Activated CD8-positive, alpha-beta T cell treated with anti-CD3 and anti-CD28 coated beads for 36 hours (primary cell): ENCODE measurements at regions not wholly inside any gene's neighbourhood (a gene's known extent, or its start where the extent isn't known, plus 50 kb on each side); places are given as distances from the start of the nearest gene placed in this dataset.

Experiments
- ATAC-seq: fragments of 200-7000 bp; cut with Tn5 transposase; one replicate; pipeline ENCODE4 v1.10.0; 2021; ENCODE audit warnings: mild to moderate bottlenecking, moderate library complexity
- CTCF ChIA-PET: fragments of 350-600 bp; sonication (Branson Sonifier 250); formaldehyde crosslinking; loops from one replicate; lab custom pipeline; 2021; ENCODE audit warnings: antibody characterized with exemption; lab: Charles Lee
- POLR2A ChIA-PET: fragments of 350-600 bp; sonication (Branson Sonifier 250); formaldehyde crosslinking; loops from one replicate; lab custom pipeline; 2021; ENCODE audit warnings: antibody characterized with exemption; lab: Charles Lee
- DNase-seq: peaks from one replicate; pipeline ENCODE4 v3.0.0-alpha.2; 2020
- H3K27ac Mint-ChIP-seq: one replicate; pipeline ENCODE4 v1.8.0; 2021; ENCODE audit warnings: mild to moderate bottlenecking, mixed read lengths
- H3K27me3 Mint-ChIP-seq: one replicate; pipeline ENCODE4 v1.8.0; 2021; ENCODE audit warnings: mixed read lengths
- H3K36me3 Mint-ChIP-seq: one replicate; pipeline ENCODE4 v1.8.0; 2021; ENCODE audit warnings: low read depth, mixed read lengths
- H3K4me1 Mint-ChIP-seq: one replicate; pipeline ENCODE4 v1.8.0; 2021; ENCODE audit warnings: low read depth, mixed read lengths
- H3K4me3 Mint-ChIP-seq: one replicate; pipeline ENCODE4 v1.8.0; 2021; ENCODE audit warnings: mild to moderate bottlenecking, moderate library complexity, mixed read lengths
- H3K9me3 Mint-ChIP-seq: one replicate; pipeline ENCODE4 v1.8.0; 2021; ENCODE audit warnings: mixed read lengths
- intact Hi-C: fragments of 100-400 bp; cut with micrococcal nuclease; formaldehyde crosslinking; loops from one replicate; pipeline ENCODE4 v1.10.0; 2022
- TF ChIP-seq, protein P1 (sequence below): fragments of 200-600 bp; IDR thresholded peaks from one replicate; pipeline ENCODE4 v1.8.0; 2022; ENCODE audit warnings: antibody characterized with exemption, mild to moderate bottlenecking

DNA sequence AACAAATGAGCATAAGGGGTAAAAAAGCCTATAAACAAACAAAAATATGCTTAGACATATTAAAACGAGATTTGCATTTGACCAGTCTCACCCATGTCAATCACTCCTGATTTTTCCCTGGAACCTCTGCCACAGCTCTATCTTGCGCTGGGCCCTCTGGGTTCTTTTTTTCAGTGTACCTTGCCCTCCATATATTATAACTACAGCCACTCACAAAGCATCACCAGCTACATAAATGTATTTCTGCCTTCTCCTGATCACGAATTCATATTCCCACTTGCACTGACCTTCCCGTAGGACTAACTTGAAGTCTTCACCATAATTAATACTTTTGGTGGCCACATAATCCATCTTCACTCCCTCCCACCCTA lies 395.6 kb upstream of the ROBO2 start:
- CTCF ChIA-PET, result no interaction called here
- TF ChIP-seq, protein P1, sequence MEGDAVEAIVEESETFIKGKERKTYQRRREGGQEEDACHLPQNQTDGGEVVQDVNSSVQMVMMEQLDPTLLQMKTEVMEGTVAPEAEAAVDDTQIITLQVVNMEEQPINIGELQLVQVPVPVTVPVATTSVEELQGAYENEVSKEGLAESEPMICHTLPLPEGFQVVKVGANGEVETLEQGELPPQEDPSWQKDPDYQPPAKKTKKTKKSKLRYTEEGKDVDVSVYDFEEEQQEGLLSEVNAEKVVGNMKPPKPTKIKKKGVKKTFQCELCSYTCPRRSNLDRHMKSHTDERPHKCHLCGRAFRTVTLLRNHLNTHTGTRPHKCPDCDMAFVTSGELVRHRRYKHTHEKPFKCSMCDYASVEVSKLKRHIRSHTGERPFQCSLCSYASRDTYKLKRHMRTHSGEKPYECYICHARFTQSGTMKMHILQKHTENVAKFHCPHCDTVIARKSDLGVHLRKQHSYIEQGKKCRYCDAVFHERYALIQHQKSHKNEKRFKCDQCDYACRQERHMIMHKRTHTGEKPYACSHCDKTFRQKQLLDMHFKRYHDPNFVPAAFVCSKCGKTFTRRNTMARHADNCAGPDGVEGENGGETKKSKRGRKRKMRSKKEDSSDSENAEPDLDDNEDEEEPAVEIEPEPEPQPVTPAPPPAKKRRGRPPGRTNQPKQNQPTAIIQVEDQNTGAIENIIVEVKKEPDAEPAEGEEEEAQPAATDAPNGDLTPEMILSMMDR, result no peak
- H3K9me3 Mint-ChIP-seq, result peaks cover 6% of the 10 kb centered on the region

DNA sequence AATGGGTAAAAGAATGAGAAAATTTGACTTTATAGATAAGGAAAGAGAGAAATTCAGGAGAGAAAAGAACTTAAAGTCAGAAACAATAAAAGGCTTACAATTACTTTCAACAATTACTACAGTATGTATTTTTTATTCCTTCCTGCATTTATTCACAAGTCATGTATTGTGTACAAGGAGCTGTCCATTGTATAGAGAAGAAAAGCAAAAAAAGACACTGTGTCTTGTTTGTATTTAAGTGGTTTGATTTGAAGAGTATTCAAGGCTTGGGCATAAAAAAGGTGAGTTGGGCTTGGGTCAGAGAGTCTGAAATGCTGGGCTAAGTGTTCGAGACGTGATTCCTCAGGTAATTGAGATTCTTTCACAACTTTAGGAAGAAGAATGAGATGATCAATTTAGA lies 394.2 kb upstream of the ROBO2 start:
- intact Hi-C loops, result no loop called here
- no peak overlapping the region for H3K4me3 Mint-ChIP-seq
- TF ChIP-seq, protein P1, result no peak
- no peak overlapping the region for H3K27ac Mint-ChIP-seq
- POLR2A ChIA-PET, result no interaction called here
- H3K27me3 Mint-ChIP-seq, result no peaks in the 10 kb centered on the region
- no peak for DNase-seq
- H3K36me3 Mint-ChIP-seq, result no peaks in the 10 kb centered on the region
- no peak for ATAC-seq
- CTCF ChIA-PET, result no interaction called here
- no peaks in the 10 kb centered on the region for H3K4me1 Mint-ChIP-seq
- H3K9me3 Mint-ChIP-seq, result peaks cover 6% of the 10 kb centered on the region

More for the DNA sequence above, 395.6 kb upstream of the ROBO2 start:
- no peak overlapping the region for H3K4me3 Mint-ChIP-seq
- no peaks in the 10 kb centered on the region for H3K27me3 Mint-ChIP-seq
- POLR2A ChIA-PET, result no interaction called here
- H3K4me1 Mint-ChIP-seq, result no peaks in the 10 kb centered on the region
- H3K27ac Mint-ChIP-seq, result no peak overlapping the region
- H3K36me3 Mint-ChIP-seq, result no peaks in the 10 kb centered on the region
- DNase-seq (no peak), ATAC-seq (no peak)
- intact Hi-C loops, result no loop called here

DNA sequence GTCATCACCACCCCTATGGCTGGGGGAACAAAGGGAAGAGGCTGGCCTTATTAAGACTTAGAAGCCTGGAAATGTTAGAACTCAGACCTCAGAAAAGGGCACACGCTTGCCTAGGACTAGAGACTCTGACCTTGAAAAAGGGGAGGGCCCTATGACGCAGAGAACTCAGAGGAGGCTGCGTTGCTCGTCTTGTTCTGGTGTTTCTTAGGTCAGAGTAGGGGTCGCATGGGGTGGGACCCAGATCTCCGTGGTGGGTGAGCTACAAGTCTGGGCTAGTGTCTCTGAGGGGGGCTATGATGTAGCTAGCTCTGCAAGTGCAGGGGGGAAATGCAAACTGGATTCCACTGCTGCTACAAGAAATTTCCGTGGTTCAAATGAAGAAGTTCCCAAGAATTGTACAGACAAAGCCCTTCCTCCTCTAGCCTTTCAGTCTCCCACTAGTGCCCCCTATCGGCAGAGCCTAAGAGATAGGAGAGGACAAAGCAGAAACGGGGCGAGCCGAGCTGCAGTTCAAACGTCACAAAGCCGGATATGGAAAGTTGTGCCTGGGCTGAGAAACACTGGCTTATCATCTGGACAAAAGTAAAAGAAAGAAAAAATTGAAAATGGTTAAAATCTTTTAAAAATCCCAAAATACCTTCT lies 392.9 kb upstream of the ROBO2 start:
- peaks cover 9% of the 10 kb centered on the region for H3K9me3 Mint-ChIP-seq
- TF ChIP-seq, protein P1, result peak; percentile 12
- no peak overlapping the region for H3K27ac Mint-ChIP-seq
- no peaks in the 10 kb centered on the region for H3K27me3 Mint-ChIP-seq
- CTCF ChIA-PET, result interaction anchor here (0.9 kb wide), 1 partner anchor 90 kb away, joined by 3 read pairs; no protein-coding TSS in a partner anchor
- POLR2A ChIA-PET, result no interaction called here
- intact Hi-C loops, result no loop called here
- H3K4me3 Mint-ChIP-seq, result no peak overlapping the region
- no peaks in the 10 kb centered on the region for H3K4me1 Mint-ChIP-seq
- no peaks in the 10 kb centered on the region for H3K36me3 Mint-ChIP-seq
- DNase-seq (no peak), ATAC-seq (no peak)

DNA sequence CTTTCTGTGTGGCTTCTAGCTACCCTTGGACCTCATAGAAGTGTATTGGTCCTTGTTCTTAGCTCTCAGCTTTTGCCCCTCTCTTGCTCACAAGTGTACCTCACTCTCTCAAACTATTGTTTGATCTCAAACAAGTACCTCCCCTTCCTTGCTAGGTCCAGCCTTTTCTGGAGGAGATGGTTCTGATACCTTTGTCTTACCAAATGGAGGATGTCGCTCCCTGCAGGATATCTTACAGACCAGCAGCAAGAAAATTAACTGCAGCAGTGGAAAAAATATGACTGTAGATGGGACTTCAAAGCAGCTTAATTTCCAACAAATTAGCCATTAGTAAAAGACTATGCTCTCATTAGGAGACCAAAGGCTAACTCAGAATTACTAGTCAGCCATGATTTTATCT lies 388.1 kb upstream of the ROBO2 start:
- no peak overlapping the region for H3K27ac Mint-ChIP-seq
- ATAC-seq, result no peak

DNA sequence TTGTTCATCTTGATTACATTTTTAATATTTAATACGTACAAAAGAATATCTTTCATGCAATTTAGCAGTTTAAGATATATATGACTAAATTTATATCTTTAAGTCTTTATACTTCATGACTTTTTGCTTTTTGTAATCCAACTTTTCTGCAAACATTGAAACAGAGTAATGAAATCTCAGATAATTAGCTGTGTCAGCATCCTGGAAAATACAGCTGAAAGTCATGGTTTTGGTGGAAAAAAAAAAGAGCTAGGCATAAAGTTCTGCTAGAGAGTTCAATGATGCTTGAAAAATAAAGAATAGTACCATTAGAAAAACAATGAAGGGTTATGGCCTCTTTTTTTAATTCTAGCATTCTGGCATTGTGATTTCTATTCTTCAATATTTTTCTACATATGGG lies 387.4 kb upstream of the ROBO2 start:
- CTCF ChIA-PET, result no interaction called here
- Mint-ChIP-seq H3K4me1 (no peaks in the 10 kb centered on the region), H3K36me3 (no peaks in the 10 kb centered on the region), H3K27me3 (no peaks in the 10 kb centered on the region), H3K9me3 (peaks cover 5% of the 10 kb centered on the region), H3K4me3 (no peak overlapping the region), H3K27ac (no peak overlapping the region)
- DNase-seq (no peak), ATAC-seq (no peak)
- POLR2A ChIA-PET, result interaction anchor here (0.6 kb wide), 1 partner anchor 222 kb away, joined by 3 read pairs; no protein-coding TSS in a partner anchor
- TF ChIP-seq, protein P1, result no peak
- intact Hi-C loops, result no loop called here

More for the DNA sequence above, 388.1 kb upstream of the ROBO2 start:
- TF ChIP-seq, protein P1, result no peak
- H3K27me3 Mint-ChIP-seq, result no peaks in the 10 kb centered on the region
- intact Hi-C loops, result no loop called here
- POLR2A ChIA-PET, result interaction anchor here (0.6 kb wide), 1 partner anchor 222 kb away, joined by 3 read pairs; no protein-coding TSS in a partner anchor
- CTCF ChIA-PET, result interaction anchor here (0.7 kb wide), 1 partner anchor 14 kb away, joined by 3 read pairs; no protein-coding TSS in a partner anchor
- H3K4me3 Mint-ChIP-seq, result no peak overlapping the region
- H3K4me1 Mint-ChIP-seq, result no peaks in the 10 kb centered on the region
- no peaks in the 10 kb centered on the region for H3K36me3 Mint-ChIP-seq
- H3K9me3 Mint-ChIP-seq, result peaks cover 6% of the 10 kb centered on the region
- no peak for DNase-seq
